ENCODE measurements at regions not wholly inside any gene's neighbourhood (a gene's known extent, or its start where the extent isn't known, plus 50 kb on each side); places are given as distances from the start of the nearest gene placed in this dataset.

DNA sequence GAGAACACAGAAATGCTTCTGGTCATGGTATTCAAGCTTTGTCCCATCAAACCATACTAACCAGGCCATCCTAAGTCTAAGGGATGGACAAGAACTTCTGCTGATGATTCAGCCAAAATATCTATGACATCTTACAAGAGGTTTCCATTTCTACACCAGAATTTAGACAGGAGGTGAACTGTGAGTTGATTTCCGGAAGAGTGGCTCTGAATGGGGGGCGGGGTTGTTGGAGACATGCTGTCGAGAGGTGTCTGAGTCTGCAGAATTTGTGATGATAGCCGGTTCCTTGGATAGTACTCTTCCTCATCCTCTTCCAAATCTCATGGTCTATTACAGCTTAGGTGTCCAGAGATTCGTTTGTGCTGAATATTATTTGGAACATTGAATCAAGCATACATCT lies 408.7 kb upstream of the TCF4 start:
- TF ChIP-seq, protein P1, sequence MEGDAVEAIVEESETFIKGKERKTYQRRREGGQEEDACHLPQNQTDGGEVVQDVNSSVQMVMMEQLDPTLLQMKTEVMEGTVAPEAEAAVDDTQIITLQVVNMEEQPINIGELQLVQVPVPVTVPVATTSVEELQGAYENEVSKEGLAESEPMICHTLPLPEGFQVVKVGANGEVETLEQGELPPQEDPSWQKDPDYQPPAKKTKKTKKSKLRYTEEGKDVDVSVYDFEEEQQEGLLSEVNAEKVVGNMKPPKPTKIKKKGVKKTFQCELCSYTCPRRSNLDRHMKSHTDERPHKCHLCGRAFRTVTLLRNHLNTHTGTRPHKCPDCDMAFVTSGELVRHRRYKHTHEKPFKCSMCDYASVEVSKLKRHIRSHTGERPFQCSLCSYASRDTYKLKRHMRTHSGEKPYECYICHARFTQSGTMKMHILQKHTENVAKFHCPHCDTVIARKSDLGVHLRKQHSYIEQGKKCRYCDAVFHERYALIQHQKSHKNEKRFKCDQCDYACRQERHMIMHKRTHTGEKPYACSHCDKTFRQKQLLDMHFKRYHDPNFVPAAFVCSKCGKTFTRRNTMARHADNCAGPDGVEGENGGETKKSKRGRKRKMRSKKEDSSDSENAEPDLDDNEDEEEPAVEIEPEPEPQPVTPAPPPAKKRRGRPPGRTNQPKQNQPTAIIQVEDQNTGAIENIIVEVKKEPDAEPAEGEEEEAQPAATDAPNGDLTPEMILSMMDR (IDR thresholded peaks at IDR 0.05): no peak
- no peak for TF ChIP-seq EZH2 (IDR thresholded peaks at IDR 0.05)
